ENCODE measurements at regions not wholly inside any gene's neighbourhood (a gene's known extent, or its start where the extent isn't known, plus 50 kb on each side); places are given as distances from the start of the nearest gene placed in this dataset.

DNA sequence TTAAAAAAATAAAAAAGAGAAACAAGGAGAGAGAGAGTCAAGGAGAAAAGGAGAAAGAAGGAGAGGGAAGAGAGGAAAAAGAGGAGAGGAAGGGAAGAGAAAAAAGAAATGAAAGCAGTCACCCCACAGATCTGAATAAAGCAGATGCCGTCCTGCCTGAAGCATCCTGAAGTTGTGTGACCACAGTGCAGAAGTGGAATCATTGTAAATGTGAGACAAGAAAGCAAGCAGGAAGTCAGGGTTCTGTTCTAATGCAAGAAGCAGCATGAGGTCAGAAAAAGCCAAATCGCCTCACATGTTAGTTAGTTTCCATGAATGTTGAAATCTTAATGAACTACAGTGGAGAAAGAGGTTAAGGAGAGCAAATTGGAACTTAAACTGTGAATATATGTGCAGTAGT, 692.5 kb downstream of the CENPC start:
- Histone ChIP-seq H3K27me3 (no peaks in the 10 kb centered on the region), H3K27ac (no peak overlapping the region), H3K4me3 (no peak overlapping the region), H3K9me3 (no peaks in the 10 kb centered on the region), H3K4me1 (no peaks in the 10 kb centered on the region), H3K36me3 (no peaks in the 10 kb centered on the region)
- TF ChIP-seq, protein P1, sequence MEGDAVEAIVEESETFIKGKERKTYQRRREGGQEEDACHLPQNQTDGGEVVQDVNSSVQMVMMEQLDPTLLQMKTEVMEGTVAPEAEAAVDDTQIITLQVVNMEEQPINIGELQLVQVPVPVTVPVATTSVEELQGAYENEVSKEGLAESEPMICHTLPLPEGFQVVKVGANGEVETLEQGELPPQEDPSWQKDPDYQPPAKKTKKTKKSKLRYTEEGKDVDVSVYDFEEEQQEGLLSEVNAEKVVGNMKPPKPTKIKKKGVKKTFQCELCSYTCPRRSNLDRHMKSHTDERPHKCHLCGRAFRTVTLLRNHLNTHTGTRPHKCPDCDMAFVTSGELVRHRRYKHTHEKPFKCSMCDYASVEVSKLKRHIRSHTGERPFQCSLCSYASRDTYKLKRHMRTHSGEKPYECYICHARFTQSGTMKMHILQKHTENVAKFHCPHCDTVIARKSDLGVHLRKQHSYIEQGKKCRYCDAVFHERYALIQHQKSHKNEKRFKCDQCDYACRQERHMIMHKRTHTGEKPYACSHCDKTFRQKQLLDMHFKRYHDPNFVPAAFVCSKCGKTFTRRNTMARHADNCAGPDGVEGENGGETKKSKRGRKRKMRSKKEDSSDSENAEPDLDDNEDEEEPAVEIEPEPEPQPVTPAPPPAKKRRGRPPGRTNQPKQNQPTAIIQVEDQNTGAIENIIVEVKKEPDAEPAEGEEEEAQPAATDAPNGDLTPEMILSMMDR (IDR thresholded peaks at IDR 0.05): no peak
- TF ChIP-seq POLR2AphosphoS5 (IDR thresholded peaks at IDR 0.05): no peak
- TF ChIP-seq POLR2A (IDR thresholded peaks at IDR 0.05): no peak
- DNase-seq (ENCODE audit: low spot score in 2 of 2): no peak
- intact Hi-C loops (cut with DNase I; ENCODE audit: low total_unique reads): no loop called here

DNA sequence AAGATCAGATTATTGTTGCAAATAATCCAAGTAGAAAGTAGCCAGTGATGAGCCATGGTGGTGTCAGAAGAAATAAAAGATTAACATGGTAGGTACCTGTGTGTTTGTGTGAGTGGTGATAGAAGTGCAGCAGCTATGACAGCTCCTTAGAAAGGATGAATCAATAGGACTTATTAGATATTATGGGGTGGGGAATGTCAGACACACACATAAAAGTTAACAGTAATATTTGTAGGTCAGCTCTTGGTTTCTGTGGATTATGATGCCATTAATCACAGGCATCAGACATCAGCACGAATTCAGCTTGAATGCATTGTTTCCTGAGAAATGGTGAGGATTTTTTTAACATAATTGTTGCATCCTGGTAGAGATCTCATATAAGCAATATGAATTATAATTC, 695.7 kb downstream of the CENPC start:
- no peak for DNase-seq (ENCODE audit: low spot score in 2 of 2)
- Histone ChIP-seq H3K4me1 (no peaks in the 10 kb centered on the region), H3K9me3 (no peaks in the 10 kb centered on the region), H3K4me3 (no peak overlapping the region), H3K36me3 (no peaks in the 10 kb centered on the region), H3K27me3 (no peaks in the 10 kb centered on the region), H3K27ac (no peak overlapping the region)
- TF ChIP-seq POLR2A (IDR thresholded peaks at IDR 0.05) (no peak), POLR2AphosphoS5 (IDR thresholded peaks at IDR 0.05) (no peak)
- TF ChIP-seq, protein P1 (IDR thresholded peaks at IDR 0.05): no peak
- intact Hi-C loops (cut with DNase I; ENCODE audit: low total_unique reads): no loop called here

DNA sequence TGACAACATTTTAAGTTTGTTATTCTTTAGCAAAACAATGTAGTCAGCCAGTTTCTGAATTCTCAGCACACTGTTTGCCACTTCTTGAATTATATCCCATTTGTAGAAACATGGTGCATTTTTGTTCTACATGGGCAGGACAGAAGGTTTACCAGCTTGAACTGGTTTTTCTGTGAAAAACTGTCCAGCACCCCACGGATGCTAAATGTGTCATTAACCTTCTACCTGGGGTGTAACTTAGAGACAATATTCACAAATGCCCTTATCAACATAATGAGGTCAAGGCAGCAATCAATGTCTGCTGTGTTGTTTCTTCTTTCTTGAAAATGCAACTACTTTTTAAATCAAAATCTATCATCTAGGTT, 702.6 kb downstream of the CENPC start:
- DNase-seq (ENCODE audit: low spot score in 2 of 2): no peak
- TF ChIP-seq POLR2A (IDR thresholded peaks at IDR 0.05) (no peak), POLR2AphosphoS5 (IDR thresholded peaks at IDR 0.05) (no peak)
- TF ChIP-seq, protein P1 (IDR thresholded peaks at IDR 0.05): no peak
- no peaks in the 10 kb centered on the region for H3K27me3 ChIP-seq
- H3K27ac ChIP-seq: no peak overlapping the region
- no peaks in the 10 kb centered on the region for H3K9me3 ChIP-seq
- intact Hi-C loops (cut with DNase I; ENCODE audit: low total_unique reads): no loop called here
- no peaks in the 10 kb centered on the region for H3K4me1 ChIP-seq
- no peaks in the 10 kb centered on the region for H3K36me3 ChIP-seq
- H3K4me3 ChIP-seq: no peak overlapping the region

DNA sequence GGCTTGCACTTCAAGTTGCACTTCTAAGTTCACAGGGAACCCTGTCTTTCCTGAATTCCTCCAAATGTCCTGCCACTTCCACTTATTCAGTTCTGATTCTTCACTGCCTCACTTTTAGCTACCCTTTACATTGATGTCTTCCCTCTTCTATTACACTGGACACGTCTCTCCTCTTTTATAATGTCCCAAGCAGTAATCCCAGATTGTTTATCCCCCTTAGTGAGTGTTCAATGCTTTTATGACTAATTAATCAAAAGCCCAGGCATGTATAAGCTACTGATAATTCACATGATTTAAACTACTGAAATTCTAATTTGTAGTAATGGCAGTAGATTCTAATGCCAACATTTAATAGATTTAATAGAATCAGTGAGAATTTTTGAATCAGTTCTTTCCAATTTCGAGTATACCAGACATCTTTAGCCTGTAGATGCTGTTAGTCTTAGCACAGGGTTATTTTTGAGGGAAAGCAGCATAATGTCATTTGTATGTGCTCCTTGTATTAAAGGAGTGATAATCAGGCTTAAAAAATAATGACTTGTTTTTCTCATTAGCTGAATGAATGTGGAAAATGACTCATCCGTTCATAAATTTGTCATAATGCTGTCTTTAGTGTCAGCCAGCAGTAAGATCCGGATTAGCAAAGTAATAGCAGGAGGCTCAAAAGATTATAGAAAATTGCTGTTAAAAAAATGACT, 703.1 kb downstream of the CENPC start:
- H3K27me3 ChIP-seq: no peaks in the 10 kb centered on the region
- no peaks in the 10 kb centered on the region for H3K9me3 ChIP-seq
- no peaks in the 10 kb centered on the region for H3K4me1 ChIP-seq
- intact Hi-C loops (cut with DNase I; ENCODE audit: low total_unique reads): no loop called here
- no peak for DNase-seq (ENCODE audit: low spot score in 2 of 2)
- H3K36me3 ChIP-seq: no peaks in the 10 kb centered on the region
- TF ChIP-seq, protein P1 (IDR thresholded peaks at IDR 0.05): no peak
- TF ChIP-seq POLR2A (IDR thresholded peaks at IDR 0.05) (no peak), POLR2AphosphoS5 (IDR thresholded peaks at IDR 0.05) (no peak)
- H3K27ac ChIP-seq: no peak overlapping the region
- no peak overlapping the region for H3K4me3 ChIP-seq

DNA sequence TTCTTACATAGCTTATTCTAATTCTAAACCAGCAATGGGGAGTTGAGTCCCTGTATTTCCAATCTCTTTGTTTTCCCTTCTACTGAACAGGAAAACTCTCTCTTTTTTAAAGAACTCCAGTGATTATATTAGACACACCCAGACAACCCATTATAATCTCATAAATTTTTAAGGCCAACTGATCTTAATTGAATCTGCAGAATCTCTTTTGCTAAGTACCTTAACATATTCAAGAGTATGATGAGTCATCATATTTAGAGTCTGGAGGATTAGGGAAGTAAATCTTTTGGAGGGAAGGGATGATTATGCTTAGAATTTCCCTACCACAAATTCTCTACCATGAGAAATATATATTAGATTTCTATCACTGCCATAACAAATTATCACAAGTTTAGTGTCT, 705.1 kb downstream of the CENPC start:
- DNase-seq (ENCODE audit: low spot score in 2 of 2): no peak
- TF ChIP-seq POLR2AphosphoS5 (IDR thresholded peaks at IDR 0.05): no peak
- no peak for TF ChIP-seq POLR2A (IDR thresholded peaks at IDR 0.05)
- TF ChIP-seq, protein P1 (IDR thresholded peaks at IDR 0.05): no peak
- intact Hi-C loops (cut with DNase I; ENCODE audit: low total_unique reads): no loop called here

More for the DNA sequence above, 705.1 kb downstream of the CENPC start:
- H3K27me3 ChIP-seq: no peaks in the 10 kb centered on the region
- H3K36me3 ChIP-seq: no peaks in the 10 kb centered on the region
- H3K4me3 ChIP-seq: no peak overlapping the region
- H3K4me1 ChIP-seq: no peaks in the 10 kb centered on the region
- H3K27ac ChIP-seq: no peak overlapping the region
- H3K9me3 ChIP-seq: no peaks in the 10 kb centered on the region

All from breast epithelium (tissue), 4 donors.